RKO (cell line): ENCODE measurements at regions not wholly inside any gene's neighbourhood (a gene's known extent, or its start where the extent isn't known, plus 50 kb on each side); places are given as distances from the start of the nearest gene placed in this dataset.
"Not testable (repeated sequence)": the region's sequence is repeated elsewhere in the genome, so short reads cannot be mapped to it uniquely, and the experiment has no call there.

Source experiments
- DNase-seq: peaks from one replicate; pipeline ENCODE4 v3.0.0-alpha.2; 2016; ENCODE audit warnings: low spot score

GRCh38 chr11:28819741-28820140 is 711.6 kb downstream of the METTL15 start:
- no peak for DNase-seq

GRCh38 chr11:28815110-28815509 is 706.9 kb downstream of the METTL15 start:
- DNase-seq = no peak

GRCh38 chr11:28808771-28809170 is 700.6 kb downstream of the METTL15 start:
- no peak for DNase-seq

DNA sequence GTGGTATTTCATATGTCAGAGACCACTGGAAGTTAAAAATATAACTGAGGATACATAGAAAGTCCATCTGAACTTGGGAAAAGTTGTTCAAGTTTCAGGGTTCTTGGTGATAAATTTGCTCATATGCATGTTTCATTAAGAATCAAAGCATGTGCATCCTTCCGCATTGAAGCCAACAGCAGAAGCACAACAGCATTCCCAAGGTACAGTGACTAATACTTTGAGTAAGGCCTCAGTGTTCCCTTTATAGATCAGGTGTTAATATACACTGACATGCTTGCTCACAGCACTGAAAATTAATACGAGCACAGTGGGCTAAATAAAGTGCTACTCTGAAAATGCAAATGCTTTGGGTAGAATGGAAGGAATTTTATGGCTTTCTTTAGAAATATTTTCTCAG is 691.1 kb downstream of the METTL15 start:
- DNase-seq = no peak

DNA sequence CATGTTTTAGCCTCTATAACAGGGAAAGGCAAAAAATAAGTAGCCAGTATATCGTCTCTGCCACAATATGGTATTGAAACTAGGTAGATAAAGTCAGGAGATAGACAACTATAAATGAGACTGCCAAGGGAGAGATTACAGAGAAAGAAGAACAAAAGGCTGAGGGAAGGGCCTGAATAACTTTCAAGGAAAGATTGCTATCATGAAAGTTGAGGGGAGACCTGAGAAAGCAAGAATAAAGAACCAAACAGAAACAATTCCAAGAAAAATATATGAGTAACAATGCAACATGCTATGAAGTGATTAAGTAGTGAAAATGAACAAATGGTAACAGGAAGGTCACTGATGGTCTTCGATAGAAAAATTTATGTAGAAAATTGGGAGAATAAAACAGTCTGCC is 690.1 kb downstream of the METTL15 start:
- DNase-seq = no peak

GRCh38 chr11:28797536-28797935 is 689.3 kb downstream of the METTL15 start:
- no peak for DNase-seq

- DNase-seq = no peak
These were observed 686.2 kb downstream of the METTL15 start for GRCh38 chr11:28794405-28794804.

DNA sequence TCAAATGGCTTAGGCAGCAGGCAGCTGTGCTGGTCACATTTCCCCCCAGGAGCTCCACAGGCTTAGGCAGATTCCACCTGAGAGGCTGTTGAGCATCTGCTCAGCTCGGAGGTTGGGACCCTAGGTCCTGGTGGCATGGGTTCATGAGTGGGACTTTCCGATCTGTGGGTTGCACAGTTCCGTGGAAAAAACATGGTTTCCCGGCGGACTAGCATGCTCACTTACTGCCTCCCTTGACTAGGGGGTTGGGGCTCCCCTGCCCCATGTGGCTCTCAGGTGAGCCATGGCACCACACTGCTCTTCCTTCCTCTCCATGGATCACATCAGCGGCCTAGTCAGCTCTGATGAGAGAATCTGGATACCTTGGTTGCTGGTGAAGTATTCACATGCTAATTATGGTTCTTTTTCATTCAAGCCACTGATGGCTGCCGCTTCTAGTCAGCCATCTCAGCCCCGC is 685.1 kb downstream of the METTL15 start:
- DNase-seq = no peak

DNA sequence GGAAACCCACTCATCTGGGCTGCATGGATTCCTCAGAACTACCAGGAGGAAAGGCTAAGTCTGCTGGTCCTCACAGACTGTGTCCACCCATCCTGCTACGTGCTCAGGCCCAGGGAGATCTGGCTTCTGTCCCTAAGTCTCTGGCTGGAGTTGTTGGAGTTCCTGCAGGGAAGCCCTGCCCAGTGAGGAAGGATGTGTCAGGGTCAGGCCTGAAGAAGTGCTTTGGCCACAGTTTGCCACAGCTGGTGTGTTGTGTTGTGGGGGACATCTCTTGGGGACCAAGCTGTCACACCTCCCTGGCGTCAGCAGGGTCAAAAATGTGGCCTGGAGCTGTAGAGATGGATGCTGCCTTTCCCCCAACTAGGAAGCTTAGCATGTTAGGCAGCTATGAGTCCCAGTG is 684.7 kb downstream of the METTL15 start:
- no peak for DNase-seq

DNA sequence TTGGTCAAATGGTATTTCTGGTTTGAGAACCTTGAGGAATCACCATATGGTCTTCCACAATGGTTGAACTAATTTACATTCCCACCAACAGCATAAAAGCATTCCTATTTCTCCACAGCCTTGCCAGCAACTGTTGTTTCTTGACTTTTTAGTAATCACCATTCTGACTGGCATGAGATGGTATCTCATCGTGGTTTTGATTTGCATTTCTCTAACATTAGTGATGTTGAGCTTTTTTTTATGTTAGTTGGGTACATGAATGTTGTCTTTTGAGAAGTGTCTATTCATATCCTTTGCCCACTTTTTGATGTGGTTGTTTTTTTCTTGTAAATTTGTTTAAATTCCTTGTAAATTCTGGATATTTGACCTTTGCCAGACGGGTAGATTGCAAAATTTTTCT is 679.7 kb downstream of the METTL15 start:
- not testable (repeated sequence) for DNase-seq

DNA sequence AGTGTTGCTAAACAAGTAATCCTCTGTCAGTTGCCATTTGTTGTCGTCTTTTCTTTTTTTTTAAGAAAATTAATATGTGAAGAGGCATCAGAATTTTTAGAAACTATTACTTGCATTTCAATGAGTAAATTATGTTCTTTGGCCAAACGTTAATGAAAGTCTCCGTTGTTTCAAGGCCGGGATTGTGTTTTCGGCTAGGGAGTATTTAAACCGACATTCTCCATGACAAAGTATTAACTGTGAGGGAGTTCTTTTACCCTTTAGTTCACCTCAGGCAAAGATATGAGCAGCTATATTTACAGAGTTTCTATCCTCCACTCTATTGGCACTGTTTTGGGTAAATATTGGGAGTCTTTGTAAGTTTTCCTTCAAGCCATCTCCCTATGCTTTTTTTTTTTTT is 668.9 kb downstream of the METTL15 start:
- no peak for DNase-seq

- no peak for DNase-seq
These were observed 665.4 kb downstream of the METTL15 start for GRCh38 chr11:28773606-28774005.

DNA sequence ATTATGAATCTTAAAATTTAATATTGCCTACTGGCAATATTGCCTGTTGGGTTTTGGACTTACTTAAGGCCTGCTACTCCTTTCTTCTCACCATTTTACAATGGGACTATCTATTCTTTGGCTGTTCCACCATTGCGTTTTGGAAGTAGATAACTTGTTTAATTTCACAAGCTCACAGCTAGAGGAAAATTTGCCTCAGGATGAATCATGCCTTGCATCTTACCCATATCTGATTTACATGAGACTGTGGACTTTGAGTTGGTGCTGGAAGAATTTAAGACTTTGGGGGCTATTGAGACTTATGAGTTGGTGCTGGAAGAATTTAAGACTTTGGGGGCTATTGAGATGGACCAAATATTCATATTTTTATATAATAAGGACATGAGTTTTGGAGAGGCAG is 662.6 kb downstream of the METTL15 start:
- DNase-seq = no peak

- DNase-seq = peak; percentile 21
These were observed 659.4 kb downstream of the METTL15 start for GRCh38 chr11:28767574-28767973.

DNA sequence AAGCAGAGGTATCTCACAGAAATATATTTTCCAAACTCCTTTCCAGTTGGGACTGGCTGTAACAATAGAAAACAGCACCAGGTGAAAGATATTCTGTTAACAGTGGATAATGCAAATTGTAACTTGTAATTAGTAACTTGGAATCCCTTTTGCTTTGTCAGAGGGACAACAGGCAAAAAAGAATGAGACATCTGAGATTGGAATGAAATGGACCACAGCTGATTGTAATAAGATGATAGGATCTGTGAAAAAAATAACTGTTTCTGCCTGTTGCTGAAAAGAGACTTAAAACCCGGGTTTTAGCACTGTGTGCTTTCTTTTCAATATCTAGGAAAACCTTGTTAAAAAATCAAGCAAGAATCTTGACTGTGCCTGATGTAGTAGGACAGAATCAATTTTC is 655.7 kb downstream of the METTL15 start:
- no peak for DNase-seq

GRCh38 chr11:28763151-28763550 is 655.0 kb downstream of the METTL15 start:
- DNase-seq = no peak

DNA sequence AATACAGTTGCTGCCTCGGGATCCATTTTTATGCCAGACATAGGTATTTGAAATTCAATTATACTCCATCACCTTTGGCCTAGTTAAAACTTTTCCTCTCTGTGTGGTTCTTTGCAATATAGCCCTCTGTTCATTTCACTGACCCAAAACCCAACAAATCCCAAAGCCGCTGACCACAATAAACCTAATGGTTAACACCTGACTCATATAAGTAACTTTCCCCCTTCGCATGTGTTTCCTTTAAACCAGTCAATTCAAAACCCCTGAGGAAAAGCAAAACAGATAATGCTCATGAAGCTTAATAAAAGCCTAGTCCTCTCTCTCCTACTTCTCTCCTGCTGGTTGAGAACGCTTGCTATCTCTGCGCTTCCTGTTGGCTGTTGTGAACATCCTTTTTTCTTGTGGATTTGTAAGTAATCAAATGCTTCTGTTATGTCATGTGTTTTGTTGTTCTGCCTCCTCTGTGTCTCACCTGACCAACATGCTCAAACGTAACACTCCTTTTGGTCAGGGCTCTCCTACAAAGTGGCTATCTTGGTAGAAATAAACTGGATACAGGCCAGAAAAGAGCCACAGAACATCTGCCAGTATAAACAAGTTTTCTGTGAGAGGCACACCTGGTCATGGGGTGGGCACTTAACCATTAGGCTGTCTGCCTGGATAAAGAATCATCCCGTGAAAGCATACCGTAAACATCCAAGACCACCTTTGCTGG is 652.6 kb downstream of the METTL15 start:
- DNase-seq = no peak

DNA sequence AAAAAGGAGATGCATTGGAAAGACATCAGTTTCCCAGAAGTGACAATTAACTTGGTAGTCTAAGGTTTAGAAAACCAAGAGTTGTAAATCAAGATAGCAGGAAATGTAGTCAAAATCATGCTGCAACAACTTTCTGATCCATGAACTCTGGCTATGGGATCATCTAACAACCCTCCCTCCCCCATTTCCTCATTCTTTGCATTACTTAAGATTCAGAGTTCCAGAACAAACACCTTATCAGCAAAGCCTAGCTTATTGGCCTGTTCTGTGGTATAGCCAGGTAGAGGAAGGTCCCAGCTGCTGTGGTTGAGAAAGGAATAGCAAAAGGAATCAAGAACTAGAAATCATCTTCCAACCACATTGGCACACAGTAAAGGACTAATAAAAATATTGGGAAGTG is 651.1 kb downstream of the METTL15 start:
- no peak for DNase-seq

DNA sequence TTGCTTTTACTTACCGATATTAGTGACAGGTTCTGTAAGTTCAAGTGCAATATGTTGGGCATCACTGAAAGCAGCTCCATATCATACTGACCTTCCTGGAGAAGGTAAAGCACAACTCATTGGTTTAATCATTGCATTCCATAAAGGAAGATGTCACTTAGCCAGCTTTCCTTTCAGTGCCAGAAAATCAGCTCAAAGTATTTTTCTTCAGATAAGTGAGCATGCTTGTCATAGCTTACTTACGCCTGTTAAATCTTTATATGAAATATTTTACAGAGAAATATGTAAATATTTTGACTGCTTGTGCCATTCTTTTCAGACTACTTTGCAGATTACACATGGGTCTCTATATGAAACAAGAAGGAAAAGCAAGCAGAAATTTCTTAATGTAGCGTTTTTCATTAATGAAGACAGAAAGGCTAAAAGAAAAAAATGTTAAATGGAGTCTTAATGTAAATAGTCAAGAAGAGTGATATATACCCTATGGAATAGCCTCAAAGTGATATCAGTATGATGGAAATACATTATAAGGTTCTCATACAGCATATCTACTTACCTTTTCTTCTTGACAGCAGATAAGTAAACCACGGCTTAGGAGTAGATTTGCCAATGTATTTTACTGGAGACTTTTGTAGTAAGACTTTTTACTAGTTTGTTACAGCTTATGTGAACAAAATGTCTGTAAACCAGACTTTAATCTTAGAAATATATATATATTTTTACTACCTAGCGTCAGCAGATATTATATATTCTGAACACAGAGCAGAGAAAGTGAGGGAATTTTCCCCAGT is 649.7 kb downstream of the METTL15 start:
- no peak for DNase-seq

GRCh38 chr11:28756977-28757376 is 648.8 kb downstream of the METTL15 start:
- no peak for DNase-seq

DNA sequence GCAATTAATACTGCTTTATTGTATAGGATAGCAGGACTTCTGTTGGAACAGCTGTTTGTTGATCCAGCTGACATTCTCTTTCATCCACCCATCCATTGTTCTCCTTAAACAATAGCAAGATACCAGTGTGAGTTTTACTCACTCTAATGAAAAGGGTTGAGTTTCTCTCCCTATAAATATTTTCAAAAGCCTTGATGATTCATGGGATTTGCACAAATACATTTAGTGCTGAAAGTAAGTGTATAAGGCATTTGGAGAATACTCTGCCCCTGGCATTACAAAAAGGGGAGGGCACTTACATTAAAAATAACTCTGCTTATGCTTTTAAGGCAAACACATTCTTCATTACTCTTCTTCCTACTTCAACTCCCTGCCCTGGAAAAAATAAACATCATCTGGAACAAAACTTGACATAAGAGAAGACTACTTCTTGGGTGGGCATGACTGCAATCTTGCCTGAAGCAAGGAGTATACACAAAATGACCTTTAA is 634.9 kb downstream of the METTL15 start:
- DNase-seq = no peak

DNA sequence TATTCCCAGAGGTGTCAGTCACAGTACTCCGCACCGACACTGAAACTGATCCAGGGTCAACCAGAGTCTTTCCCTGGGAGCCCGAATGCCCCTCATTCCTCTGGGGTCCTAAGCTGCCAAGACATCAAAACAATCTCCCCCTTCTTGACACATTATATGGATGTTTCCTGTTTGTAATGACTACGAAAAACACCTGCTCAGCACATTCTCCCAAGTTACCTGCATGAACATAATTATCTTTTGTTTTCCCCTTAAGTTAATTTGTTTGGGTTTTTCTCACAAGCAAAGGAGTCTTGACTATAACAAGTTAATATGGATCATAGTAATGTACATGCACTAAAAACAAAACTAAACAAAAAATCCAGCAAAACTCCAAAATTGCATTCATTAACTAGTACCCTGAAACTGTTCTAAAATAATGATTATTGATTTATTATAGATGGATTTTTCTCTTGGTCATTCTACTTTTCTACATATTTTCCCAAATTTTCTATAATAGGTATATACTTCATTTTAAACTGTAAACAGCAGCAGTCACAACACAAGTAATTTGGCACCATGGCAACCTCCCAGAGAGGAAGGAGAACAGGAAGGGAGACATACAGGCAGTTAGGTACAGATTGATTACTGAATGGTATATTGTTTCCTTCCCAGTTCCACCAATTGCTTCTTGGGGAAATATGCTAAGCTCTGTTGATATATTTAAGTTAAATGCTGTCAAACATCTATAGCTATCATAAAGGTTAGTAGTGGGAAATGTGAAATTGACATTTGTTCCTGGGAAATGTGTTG is 631.5 kb downstream of the METTL15 start:
- no peak for DNase-seq

GRCh38 chr11:28738549-28738948 is 630.4 kb downstream of the METTL15 start:
- DNase-seq = no peak
